ENCODE measurements at regions not wholly inside any gene's neighbourhood (a gene's known extent, or its start where the extent isn't known, plus 50 kb on each side); places are given as distances from the start of the nearest gene placed in this dataset.

DNA sequence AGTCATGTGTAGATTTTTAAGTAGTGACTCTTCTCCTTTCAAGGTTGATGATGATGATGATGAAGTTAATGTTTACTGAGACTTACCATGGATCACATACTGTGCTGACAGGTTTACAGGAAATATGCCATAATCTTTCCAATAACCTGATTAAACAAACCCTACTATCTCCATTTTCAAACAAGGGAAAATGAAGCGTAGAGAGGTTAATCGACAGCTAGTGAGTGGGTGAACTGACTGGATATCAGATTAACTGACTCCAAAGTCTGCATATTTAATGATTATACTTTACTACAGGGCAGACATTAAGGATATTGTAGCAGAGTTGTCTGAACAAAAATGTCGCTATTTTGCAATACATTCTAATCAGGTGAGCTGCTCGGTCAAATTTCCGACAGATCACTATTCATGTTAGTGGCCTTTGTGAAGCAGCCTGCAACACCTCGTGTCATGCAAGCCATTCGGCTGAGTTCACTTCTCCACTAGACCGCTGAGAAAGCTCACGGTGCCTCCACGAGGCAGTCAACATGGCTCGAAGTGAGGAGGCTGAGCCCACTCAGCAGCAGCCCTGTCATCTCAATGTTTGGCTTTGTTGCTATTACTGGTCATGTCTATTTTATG lies 264.2 kb downstream of the NFKBIZ start:
- H3K79me2 ChIP-seq (ENCODE audit: insufficient read depth, low read length): no peaks in the 10 kb centered on the region
- DNase-seq (ENCODE audit: low read depth, low spot score): no peak
- no peaks in the 10 kb centered on the region for H3K4me1 ChIP-seq (ENCODE audit: control insufficient read depth in 1 of 2, insufficient read depth in 2 of 2, low read length in 2 of 2)
- CTCF ChIA-PET: no interaction called here
- RAD21 ChIA-PET (ENCODE audit: low non-redundant PET in 1 of 2, low total read pairs in 2 of 2, uncharacterized antibody in 2 of 2, unreplicated experiment in 2 of 2): no interaction called here
- H3K4me3 ChIP-seq (replicated peaks in 1 of 2; ENCODE audit: low read depth in 1 of 2, low read length in 2 of 2): no peak overlapping the region
- no peak overlapping the region for H3K4me2 ChIP-seq (ENCODE audit: low read length)
- no peaks in the 10 kb centered on the region for H3K36me3 ChIP-seq (ENCODE audit: control insufficient read depth in 1 of 2, insufficient read depth in 2 of 2, low read length in 2 of 2)
- H3K27me3 ChIP-seq (ENCODE audit: insufficient read depth, low read length): no peaks in the 10 kb centered on the region
- TF ChIP-seq EZH2phosphoT487 (IDR thresholded peaks at IDR 0.05; ENCODE audit: borderline replicate concordance): no peak
- TF ChIP-seq EZH2 (IDR thresholded peaks at IDR 0.05): no peak
- TF ChIP-seq ELF1 (IDR thresholded peaks at IDR 0.05; ENCODE audit: borderline replicate concordance, low read depth): no peak
- TF ChIP-seq REST (IDR thresholded peaks at IDR 0.05; ENCODE audit: low read depth): no peak
- no peak for TF ChIP-seq SP1 (IDR thresholded peaks at IDR 0.05; ENCODE audit: low read depth)
- TF ChIP-seq, protein P1, sequence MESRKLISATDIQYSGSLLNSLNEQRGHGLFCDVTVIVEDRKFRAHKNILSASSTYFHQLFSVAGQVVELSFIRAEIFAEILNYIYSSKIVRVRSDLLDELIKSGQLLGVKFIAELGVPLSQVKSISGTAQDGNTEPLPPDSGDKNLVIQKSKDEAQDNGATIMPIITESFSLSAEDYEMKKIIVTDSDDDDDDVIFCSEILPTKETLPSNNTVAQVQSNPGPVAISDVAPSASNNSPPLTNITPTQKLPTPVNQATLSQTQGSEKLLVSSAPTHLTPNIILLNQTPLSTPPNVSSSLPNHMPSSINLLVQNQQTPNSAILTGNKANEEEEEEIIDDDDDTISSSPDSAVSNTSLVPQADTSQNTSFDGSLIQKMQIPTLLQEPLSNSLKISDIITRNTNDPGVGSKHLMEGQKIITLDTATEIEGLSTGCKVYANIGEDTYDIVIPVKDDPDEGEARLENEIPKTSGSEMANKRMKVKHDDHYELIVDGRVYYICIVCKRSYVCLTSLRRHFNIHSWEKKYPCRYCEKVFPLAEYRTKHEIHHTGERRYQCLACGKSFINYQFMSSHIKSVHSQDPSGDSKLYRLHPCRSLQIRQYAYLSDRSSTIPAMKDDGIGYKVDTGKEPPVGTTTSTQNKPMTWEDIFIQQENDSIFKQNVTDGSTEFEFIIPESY (IDR thresholded peaks at IDR 0.05; ENCODE audit: extremely low read depth, insufficient replicate concordance, low read length): no peak
- TF ChIP-seq SIN3A (IDR thresholded peaks at IDR 0.05; ENCODE audit: low read depth): no peak
- H3K9ac ChIP-seq (ENCODE audit: low read length): no peak overlapping the region
- no peak for ATAC-seq
- no TSS peak for BruUV-seq (replicated peaks)
- no peak overlapping the region for H3K27ac ChIP-seq (ENCODE audit: low read depth, low read length)
- H4K20me1 ChIP-seq (ENCODE audit: insufficient read depth): no peaks in the 10 kb centered on the region
- no peaks in the 10 kb centered on the region for H3K9me2 ChIP-seq (ENCODE audit: insufficient read depth)
- POLR2A ChIA-PET: no interaction called here
- no peak overlapping the region for H2AFZ ChIP-seq (ENCODE audit: low read depth, low read length, poor library complexity, severe bottlenecking)
- H3K9me3 ChIP-seq (ENCODE audit: control insufficient read depth in 1 of 2, insufficient read depth in 1 of 2, low read depth in 1 of 2, low read length in 2 of 2): no peaks in the 10 kb centered on the region
- intact Hi-C loops (cut with micrococcal nuclease): no loop called here

Measured in HCT116 (cell line).